ENCODE measurements at regions not wholly inside any gene's neighbourhood (a gene's known extent, or its start where the extent isn't known, plus 50 kb on each side); places are given as distances from the start of the nearest gene placed in this dataset.

- no peak overlapping the region for H3K27ac ChIP-seq (ENCODE audit: low read length, poor library complexity, severe bottlenecking)
- H3K18ac ChIP-seq (ENCODE audit: low read depth in 1 of 2, low read length in 2 of 2): no peak overlapping the region
- H2AK5ac ChIP-seq (ENCODE audit: low read length, severe bottlenecking): no peak overlapping the region
- H3K4me3 ChIP-seq (ENCODE audit: insufficient read depth in 1 of 2, low read depth in 1 of 2, low read length in 2 of 2): no peak overlapping the region
- H3K9me3 ChIP-seq (ENCODE audit: control insufficient read depth, low read length): peaks cover under 1% of the 10 kb centered on the region
- WGBS: 78% methylated on average over 3 of the region's 4 CpGs
- H2BK120ac ChIP-seq (ENCODE audit: low read depth, low read length): no peak overlapping the region
- H3K36me3 ChIP-seq (ENCODE audit: control insufficient read depth in 1 of 2, insufficient read depth in 2 of 2, low read depth in 1 of 2, low read length in 2 of 2): no peaks in the 10 kb centered on the region
- no peak overlapping the region for H2BK5ac ChIP-seq (ENCODE audit: low read depth, low read length, poor library complexity, severe bottlenecking)
- no peak overlapping the region for H3K23ac ChIP-seq (ENCODE audit: low read length in 2 of 2)
- no peak for DNase-seq
- no peak overlapping the region for H3K4ac ChIP-seq (ENCODE audit: low read depth in 1 of 2, low read length in 2 of 2)
- no peak overlapping the region for H3K14ac ChIP-seq (ENCODE audit: low read length in 2 of 2)
- no peak overlapping the region for H3K4me2 ChIP-seq (ENCODE audit: low read length, poor library complexity, severe bottlenecking)
- no peak overlapping the region for H2BK12ac ChIP-seq (ENCODE audit: low read length in 2 of 2)
- H2AFZ ChIP-seq (ENCODE audit: low read depth, low read length): no peak overlapping the region
- no peak overlapping the region for H4K8ac ChIP-seq (ENCODE audit: low read length)
- H4K91ac ChIP-seq (ENCODE audit: low read length): no peak overlapping the region
- no peak overlapping the region for H3K9ac ChIP-seq (ENCODE audit: low read length)
- no peak overlapping the region for H2BK15ac ChIP-seq (ENCODE audit: low read depth, poor library complexity, severe bottlenecking)
- H3K79me1 ChIP-seq (replicated peaks; ENCODE audit: low read length, poor library complexity, severe bottlenecking): no peaks in the 10 kb centered on the region
- H3K4me1 ChIP-seq (ENCODE audit: control insufficient read depth, insufficient read depth, low read depth, low read length): no peaks in the 10 kb centered on the region
- no peaks in the 10 kb centered on the region for H3K27me3 ChIP-seq (ENCODE audit: control insufficient read depth in 1 of 2, insufficient read depth in 1 of 2, low read length in 2 of 2)
Observed at GRCh38 chr6:101236709-101237108, 156.8 kb upstream of the GRIK2 start.

GRCh38 chr6:101241442-101241841 is 152.1 kb upstream of the GRIK2 start:
- no peaks in the 10 kb centered on the region for H3K79me1 ChIP-seq (replicated peaks; ENCODE audit: low read length, poor library complexity, severe bottlenecking)
- H3K4ac ChIP-seq (ENCODE audit: low read depth in 1 of 2, low read length in 2 of 2): no peak overlapping the region
- H3K4me3 ChIP-seq (ENCODE audit: insufficient read depth in 1 of 2, low read depth in 1 of 2, low read length in 2 of 2): no peak overlapping the region
- no peak overlapping the region for H3K27ac ChIP-seq (ENCODE audit: low read length, poor library complexity, severe bottlenecking)
- no peak overlapping the region for H3K14ac ChIP-seq (ENCODE audit: low read length in 2 of 2)
- no peak overlapping the region for H2AFZ ChIP-seq (ENCODE audit: low read depth, low read length)
- H3K27me3 ChIP-seq (ENCODE audit: control insufficient read depth in 1 of 2, insufficient read depth in 1 of 2, low read length in 2 of 2): no peaks in the 10 kb centered on the region
- H3K18ac ChIP-seq (ENCODE audit: low read depth in 1 of 2, low read length in 2 of 2): no peak overlapping the region
- H2BK5ac ChIP-seq (ENCODE audit: low read depth, low read length, poor library complexity, severe bottlenecking): no peak overlapping the region
- no peak overlapping the region for H2BK12ac ChIP-seq (ENCODE audit: low read length in 2 of 2)
- no peak overlapping the region for H2AK5ac ChIP-seq (ENCODE audit: low read length, severe bottlenecking)
- no peak for DNase-seq
- H3K36me3 ChIP-seq (ENCODE audit: control insufficient read depth in 1 of 2, insufficient read depth in 2 of 2, low read depth in 1 of 2, low read length in 2 of 2): no peaks in the 10 kb centered on the region
- no peak overlapping the region for H2BK15ac ChIP-seq (ENCODE audit: low read depth, poor library complexity, severe bottlenecking)
- no peaks in the 10 kb centered on the region for H3K4me1 ChIP-seq (ENCODE audit: control insufficient read depth, insufficient read depth, low read depth, low read length)
- no peak overlapping the region for H3K23ac ChIP-seq (ENCODE audit: low read length in 2 of 2)
- H3K9me3 ChIP-seq (ENCODE audit: control insufficient read depth, low read length): no peaks in the 10 kb centered on the region
- H3K4me2 ChIP-seq (ENCODE audit: low read length, poor library complexity, severe bottlenecking): no peak overlapping the region
- no peak overlapping the region for H4K8ac ChIP-seq (ENCODE audit: low read length)
- no peak overlapping the region for H4K91ac ChIP-seq (ENCODE audit: low read length)
- H3K9ac ChIP-seq (ENCODE audit: low read length): no peak overlapping the region
- no peak overlapping the region for H2BK120ac ChIP-seq (ENCODE audit: low read depth, low read length)

GRCh38 chr6:101249470-101249869 is 144.0 kb upstream of the GRIK2 start:
- Histone ChIP-seq H3K79me1 (replicated peaks; ENCODE audit: low read length, poor library complexity, severe bottlenecking) (no peaks in the 10 kb centered on the region), H3K4ac (ENCODE audit: low read depth in 1 of 2, low read length in 2 of 2) (no peak overlapping the region), H2BK15ac (ENCODE audit: low read depth, poor library complexity, severe bottlenecking) (no peak overlapping the region), H3K27me3 (ENCODE audit: control insufficient read depth in 1 of 2, insufficient read depth in 1 of 2, low read length in 2 of 2) (no peaks in the 10 kb centered on the region), H2BK120ac (ENCODE audit: low read depth, low read length) (no peak overlapping the region), H3K18ac (ENCODE audit: low read depth in 1 of 2, low read length in 2 of 2) (no peak overlapping the region), H2AFZ (ENCODE audit: low read depth, low read length) (no peak overlapping the region), H2AK5ac (ENCODE audit: low read length, severe bottlenecking) (no peak overlapping the region), H3K23ac (ENCODE audit: low read length in 2 of 2) (no peak overlapping the region), H2BK12ac (ENCODE audit: low read length in 2 of 2) (no peak overlapping the region), H3K4me1 (ENCODE audit: control insufficient read depth, insufficient read depth, low read depth, low read length) (no peaks in the 10 kb centered on the region), H3K4me2 (ENCODE audit: low read length, poor library complexity, severe bottlenecking) (no peak overlapping the region), H4K8ac (ENCODE audit: low read length) (no peak overlapping the region), H3K9ac (ENCODE audit: low read length) (no peak overlapping the region), H2BK5ac (ENCODE audit: low read depth, low read length, poor library complexity, severe bottlenecking) (no peak overlapping the region), H3K4me3 (ENCODE audit: insufficient read depth in 1 of 2, low read depth in 1 of 2, low read length in 2 of 2) (no peak overlapping the region), H3K27ac (ENCODE audit: low read length, poor library complexity, severe bottlenecking) (no peak overlapping the region), H3K9me3 (ENCODE audit: control insufficient read depth, low read length) (peaks cover 38% of the 10 kb centered on the region), H3K36me3 (ENCODE audit: control insufficient read depth in 1 of 2, insufficient read depth in 2 of 2, low read depth in 1 of 2, low read length in 2 of 2) (no peaks in the 10 kb centered on the region), H4K91ac (ENCODE audit: low read length) (no peak overlapping the region), H3K14ac (ENCODE audit: low read length in 2 of 2) (no peak overlapping the region)
- DNase-seq: no peak

- H3K9me3 ChIP-seq (ENCODE audit: control insufficient read depth, low read length): peaks cover 24% of the 10 kb centered on the region
- H4K91ac ChIP-seq (ENCODE audit: low read length): no peak overlapping the region
- H3K4me2 ChIP-seq (ENCODE audit: low read length, poor library complexity, severe bottlenecking): no peak overlapping the region
- H3K4me1 ChIP-seq (ENCODE audit: control insufficient read depth, insufficient read depth, low read depth, low read length): no peaks in the 10 kb centered on the region
- no peak overlapping the region for H2AFZ ChIP-seq (ENCODE audit: low read depth, low read length)
- DNase-seq: no peak
- H3K4me3 ChIP-seq (ENCODE audit: insufficient read depth in 1 of 2, low read depth in 1 of 2, low read length in 2 of 2): no peak overlapping the region
- no peak overlapping the region for H3K23ac ChIP-seq (ENCODE audit: low read length in 2 of 2)
- no peak overlapping the region for H2BK5ac ChIP-seq (ENCODE audit: low read depth, low read length, poor library complexity, severe bottlenecking)
- H2AK5ac ChIP-seq (ENCODE audit: low read length, severe bottlenecking): no peak overlapping the region
- H2BK15ac ChIP-seq (ENCODE audit: low read depth, poor library complexity, severe bottlenecking): no peak overlapping the region
- H3K18ac ChIP-seq (ENCODE audit: low read depth in 1 of 2, low read length in 2 of 2): no peak overlapping the region
- no peak overlapping the region for H3K9ac ChIP-seq (ENCODE audit: low read length)
- no peaks in the 10 kb centered on the region for H3K79me1 ChIP-seq (replicated peaks; ENCODE audit: low read length, poor library complexity, severe bottlenecking)
- no peaks in the 10 kb centered on the region for H3K36me3 ChIP-seq (ENCODE audit: control insufficient read depth in 1 of 2, insufficient read depth in 2 of 2, low read depth in 1 of 2, low read length in 2 of 2)
- H3K27ac ChIP-seq (ENCODE audit: low read length, poor library complexity, severe bottlenecking): no peak overlapping the region
- H3K14ac ChIP-seq (ENCODE audit: low read length in 2 of 2): no peak overlapping the region
- H2BK12ac ChIP-seq (ENCODE audit: low read length in 2 of 2): no peak overlapping the region
- no peak overlapping the region for H3K4ac ChIP-seq (ENCODE audit: low read depth in 1 of 2, low read length in 2 of 2)
- no peaks in the 10 kb centered on the region for H3K27me3 ChIP-seq (ENCODE audit: control insufficient read depth in 1 of 2, insufficient read depth in 1 of 2, low read length in 2 of 2)
- no peak overlapping the region for H4K8ac ChIP-seq (ENCODE audit: low read length)
- H2BK120ac ChIP-seq (ENCODE audit: low read depth, low read length): no peak overlapping the region
Observed at GRCh38 chr6:101257163-101257562, 136.3 kb upstream of the GRIK2 start.

Data from mesenchymal stem cell (in vitro differentiated cells and primary cell).